MM.1S (cell line): ENCODE measurements at regions not wholly inside any gene's neighbourhood (a gene's known extent, or its start where the extent isn't known, plus 50 kb on each side); places are given as distances from the start of the nearest gene placed in this dataset.

ENCODE experiments used
- DNase-seq: peaks from one replicate; pipeline ENCODE4 v3.0.0-alpha.2; 2015
- H2AFZ ChIP-seq: fragments of 300-600 bp; sonication (generic); 2 replicates; pipeline ENCODE4 v1.6.0; 2016; ENCODE audit warnings: antibody characterized with exemption, low read length
- H3F3A ChIP-seq: fragments of 300-600 bp; sonication (generic); 2 replicates; pipeline ENCODE4 v1.6.1; 2016; ENCODE audit warnings: mild to moderate bottlenecking, antibody characterized with exemption, low read length, moderate library complexity, mixed read lengths; ENCODE audit not compliant: insufficient read depth
- H3K27ac ChIP-seq: fragments of 300-600 bp; sonication (generic); 2 replicates; pipeline ENCODE4 v1.5.1; 2016; ENCODE audit warnings: mild to moderate bottlenecking, low read length
- H3K27me3 ChIP-seq: fragments of 300-600 bp; sonication (generic); replicated peaks from 2 replicates; pipeline ENCODE4 v1.6.0; 2016; ENCODE audit warnings: low read length; ENCODE audit not compliant: insufficient read depth
- H3K36me3 ChIP-seq: fragments of 300-600 bp; sonication (generic); replicated peaks from 2 replicates; pipeline ENCODE4 v1.6.1; 2016; ENCODE audit warnings: mild to moderate bottlenecking, low read length, mixed read lengths; ENCODE audit not compliant: insufficient read depth
- H3K4me1 ChIP-seq: fragments of 300-600 bp; sonication (generic); 2 replicates; pipeline ENCODE4 v1.6.1; 2016; ENCODE audit warnings: low read length, mixed read lengths
- H3K4me2 ChIP-seq: fragments of 300-600 bp; sonication (generic); 2 replicates; pipeline ENCODE4 v1.6.0; 2016; ENCODE audit warnings: low read depth, low read length
- H3K4me3 ChIP-seq: fragments of 300-600 bp; sonication (generic); 2 replicates; pipeline ENCODE4 v1.5.1; 2016; ENCODE audit warnings: low read length, mixed read lengths
- H3K79me2 ChIP-seq: fragments of 300-600 bp; sonication (generic); 2 replicates; pipeline ENCODE4 v1.6.1; 2016; ENCODE audit warnings: mixed run types, low read length, mixed read lengths
- H3K9ac ChIP-seq: fragments of 300-600 bp; sonication (generic); 2 replicates; pipeline ENCODE4 v1.6.1; 2016; ENCODE audit warnings: low read length, mixed read lengths
- H3K9me2 ChIP-seq: fragments of 300-600 bp; sonication (generic); replicated peaks from 2 replicates; pipeline ENCODE4 v1.6.1; 2016; ENCODE audit warnings: mild to moderate bottlenecking, low read length, mixed read lengths; ENCODE audit not compliant: insufficient read depth
- H3K9me3 ChIP-seq: fragments of 300-600 bp; sonication (generic); replicated peaks from 2 replicates; pipeline ENCODE4 v1.6.1; 2016; ENCODE audit warnings: mild to moderate bottlenecking, low read length, mixed read lengths; ENCODE audit not compliant: insufficient read depth
- H4K20me1 ChIP-seq: fragments of 300-600 bp; sonication (generic); 2 replicates; pipeline ENCODE4 v1.6.1; 2016; ENCODE audit warnings: mild to moderate bottlenecking, low read length, moderate library complexity, mixed read lengths; ENCODE audit not compliant: insufficient read depth
- EZH2 ChIP-seq: fragments of 300-600 bp; sonication (generic); optimal IDR thresholded peaks from 2 replicates; pipeline ENCODE3; 2017; ENCODE audit warnings: low read depth, mild to moderate bottlenecking, antibody characterized with exemption, low read length, mixed read lengths
- EZH2phosphoT487 ChIP-seq: fragments of 300-600 bp; sonication (generic); IDR thresholded peaks from 2 replicates; pipeline ENCODE4 v1.6.1; 2018; ENCODE audit warnings: antibody characterized with exemption, low read length
- TF ChIP-seq, protein P1 (sequence below): fragments of 300-600 bp; sonication (generic); IDR thresholded peaks from 2 replicates; pipeline ENCODE4 v1.5.1; 2016; ENCODE audit warnings: antibody characterized with exemption, low read length, mixed read lengths

- Histone ChIP-seq H3K4me1 (no peaks in the 10 kb centered on the region), H2AFZ (no peak overlapping the region), H4K20me1 (no peaks in the 10 kb centered on the region), H3K9ac (no peak overlapping the region), H3K36me3 (no peaks in the 10 kb centered on the region), H3K9me2 (no peaks in the 10 kb centered on the region), H3K27ac (no peak overlapping the region), H3K27me3 (no peaks in the 10 kb centered on the region), H3K79me2 (no peaks in the 10 kb centered on the region), H3K9me3 (no peaks in the 10 kb centered on the region), H3K4me2 (no peak overlapping the region), H3F3A (no peaks in the 10 kb centered on the region), H3K4me3 (no peak overlapping the region)
- no peak for DNase-seq
- TF ChIP-seq EZH2 (no peak), EZH2phosphoT487 (no peak)
- TF ChIP-seq, protein P1, sequence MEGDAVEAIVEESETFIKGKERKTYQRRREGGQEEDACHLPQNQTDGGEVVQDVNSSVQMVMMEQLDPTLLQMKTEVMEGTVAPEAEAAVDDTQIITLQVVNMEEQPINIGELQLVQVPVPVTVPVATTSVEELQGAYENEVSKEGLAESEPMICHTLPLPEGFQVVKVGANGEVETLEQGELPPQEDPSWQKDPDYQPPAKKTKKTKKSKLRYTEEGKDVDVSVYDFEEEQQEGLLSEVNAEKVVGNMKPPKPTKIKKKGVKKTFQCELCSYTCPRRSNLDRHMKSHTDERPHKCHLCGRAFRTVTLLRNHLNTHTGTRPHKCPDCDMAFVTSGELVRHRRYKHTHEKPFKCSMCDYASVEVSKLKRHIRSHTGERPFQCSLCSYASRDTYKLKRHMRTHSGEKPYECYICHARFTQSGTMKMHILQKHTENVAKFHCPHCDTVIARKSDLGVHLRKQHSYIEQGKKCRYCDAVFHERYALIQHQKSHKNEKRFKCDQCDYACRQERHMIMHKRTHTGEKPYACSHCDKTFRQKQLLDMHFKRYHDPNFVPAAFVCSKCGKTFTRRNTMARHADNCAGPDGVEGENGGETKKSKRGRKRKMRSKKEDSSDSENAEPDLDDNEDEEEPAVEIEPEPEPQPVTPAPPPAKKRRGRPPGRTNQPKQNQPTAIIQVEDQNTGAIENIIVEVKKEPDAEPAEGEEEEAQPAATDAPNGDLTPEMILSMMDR: no peak
Measured at GRCh38 chr4:59058543-59058942, 1948.4 kb upstream of the IGFBP7 start.

DNA sequence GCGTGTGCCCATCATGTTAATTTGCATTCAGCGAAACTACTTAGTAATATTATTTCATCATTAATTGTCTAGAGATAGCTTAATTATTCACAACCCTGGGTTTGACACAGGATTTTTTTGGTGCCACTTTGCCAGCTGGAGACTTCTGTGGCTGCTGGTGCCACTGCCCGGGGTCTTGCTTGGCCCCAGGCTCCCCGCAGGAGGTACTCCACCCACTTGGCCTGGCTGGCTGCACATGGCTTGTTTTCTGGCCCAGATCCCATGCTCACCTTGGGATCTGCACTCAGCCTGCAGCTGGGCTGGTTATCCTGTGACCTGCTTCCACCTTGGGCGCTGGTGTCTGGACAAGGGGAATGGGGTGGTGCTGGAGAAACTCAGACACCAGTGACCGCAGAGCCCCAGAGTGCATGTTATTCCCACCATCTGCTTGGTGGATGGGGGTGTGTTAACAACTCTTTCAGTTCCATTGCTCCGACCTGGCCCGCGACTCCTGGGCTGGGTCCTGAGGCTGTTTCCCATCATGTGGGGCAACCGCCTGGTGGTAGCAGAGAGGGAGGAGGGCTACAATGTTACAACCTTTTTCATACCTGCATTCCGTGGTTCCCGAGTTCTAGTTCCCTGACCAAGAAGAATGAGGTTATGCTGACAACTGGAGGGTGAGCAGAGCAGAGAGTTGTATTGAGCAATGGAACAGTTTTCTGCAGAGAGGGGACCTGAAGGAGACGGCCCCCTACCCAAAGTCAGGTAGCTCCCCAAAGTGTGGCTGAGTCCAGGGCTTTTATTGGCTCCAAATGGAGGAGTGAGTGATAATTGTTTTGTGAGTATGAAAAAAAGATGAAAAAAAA lies 1950.0 kb upstream of the IGFBP7 start:
- Histone ChIP-seq H2AFZ (no peak overlapping the region), H3K27me3 (no peaks in the 10 kb centered on the region), H3K4me1 (no peaks in the 10 kb centered on the region), H3K9me3 (no peaks in the 10 kb centered on the region), H4K20me1 (no peaks in the 10 kb centered on the region), H3K9ac (no peak overlapping the region), H3K36me3 (no peaks in the 10 kb centered on the region), H3F3A (no peaks in the 10 kb centered on the region), H3K4me2 (no peak overlapping the region), H3K27ac (no peak overlapping the region), H3K9me2 (no peaks in the 10 kb centered on the region), H3K79me2 (no peaks in the 10 kb centered on the region), H3K4me3 (no peak overlapping the region)
- TF ChIP-seq, protein P1: no peak
- TF ChIP-seq EZH2: no peak
- no peak for TF ChIP-seq EZH2phosphoT487
- no peak for DNase-seq

GRCh38 chr4:59060895-59061294 lies 1950.7 kb upstream of the IGFBP7 start:
- DNase-seq: no peak
- no peak overlapping the region for H2AFZ ChIP-seq
- H4K20me1 ChIP-seq: no peaks in the 10 kb centered on the region
- H3K4me3 ChIP-seq: no peak overlapping the region
- H3K9me3 ChIP-seq: no peaks in the 10 kb centered on the region
- H3K27me3 ChIP-seq: no peaks in the 10 kb centered on the region
- no peaks in the 10 kb centered on the region for H3K79me2 ChIP-seq
- no peaks in the 10 kb centered on the region for H3K4me1 ChIP-seq
- no peak for TF ChIP-seq EZH2
- TF ChIP-seq EZH2phosphoT487: no peak
- TF ChIP-seq, protein P1: no peak
- H3K4me2 ChIP-seq: no peak overlapping the region
- no peaks in the 10 kb centered on the region for H3K36me3 ChIP-seq
- H3F3A ChIP-seq: no peaks in the 10 kb centered on the region
- H3K27ac ChIP-seq: no peak overlapping the region
- H3K9ac ChIP-seq: no peak overlapping the region
- no peaks in the 10 kb centered on the region for H3K9me2 ChIP-seq
